ENCODE measurements at regions not wholly inside any gene's neighbourhood (a gene's known extent, or its start where the extent isn't known, plus 50 kb on each side); places are given as distances from the start of the nearest gene placed in this dataset.

- Mint-ChIP-seq H3K27ac (no peak overlapping the region), H3K36me3 (no peaks in the 10 kb centered on the region), H3K9me3 (no peaks in the 10 kb centered on the region), H3K4me1 (no peaks in the 10 kb centered on the region), H3K4me3 (no peak overlapping the region), H3K27me3 (peaks cover 8% of the 10 kb centered on the region)
- DNase-seq: no peak
- CTCF ChIA-PET: interaction anchor here (1.0 kb wide), 1 partner anchor 103 kb away, joined by 4 read pairs; no protein-coding TSS in a partner anchor
Measured at GRCh38 chr3:101172516-101172915, 147.9 kb downstream of the IMPG2 start.

- Mint-ChIP-seq H3K27ac (no peak overlapping the region), H3K36me3 (no peaks in the 10 kb centered on the region), H3K4me1 (no peaks in the 10 kb centered on the region), H3K9me3 (no peaks in the 10 kb centered on the region), H3K27me3 (peaks cover 8% of the 10 kb centered on the region), H3K4me3 (no peak overlapping the region)
- CTCF ChIA-PET: interaction anchor here (1.0 kb wide), 1 partner anchor 102 kb away, joined by 4 read pairs; no protein-coding TSS in a partner anchor
- no peak for DNase-seq
Measured at GRCh38 chr3:101171681-101172191, 148.6 kb downstream of the IMPG2 start.

- no peaks in the 10 kb centered on the region for H3K9me3 Mint-ChIP-seq
- no peak for DNase-seq
- no peak overlapping the region for H3K27ac Mint-ChIP-seq
- H3K27me3 Mint-ChIP-seq: peaks cover 13% of the 10 kb centered on the region
- H3K4me3 Mint-ChIP-seq: no peak overlapping the region
- CTCF ChIA-PET: no interaction called here
- no peaks in the 10 kb centered on the region for H3K36me3 Mint-ChIP-seq
- H3K4me1 Mint-ChIP-seq: no peaks in the 10 kb centered on the region
Measured at GRCh38 chr3:101170806-101171558, 149.4 kb downstream of the IMPG2 start.

- H3K9me3 Mint-ChIP-seq: no peaks in the 10 kb centered on the region
- H3K36me3 Mint-ChIP-seq: no peaks in the 10 kb centered on the region
- peaks cover 14% of the 10 kb centered on the region for H3K27me3 Mint-ChIP-seq
- CTCF ChIA-PET: no interaction called here
- no peak for DNase-seq
- no peak overlapping the region for H3K4me3 Mint-ChIP-seq
- no peaks in the 10 kb centered on the region for H3K4me1 Mint-ChIP-seq
- H3K27ac Mint-ChIP-seq: no peak overlapping the region
Measured at GRCh38 chr3:101170062-101170771, 150.2 kb downstream of the IMPG2 start.

- DNase-seq: no peak
- Mint-ChIP-seq H3K36me3 (no peaks in the 10 kb centered on the region), H3K27me3 (peaks cover 14% of the 10 kb centered on the region), H3K4me1 (no peaks in the 10 kb centered on the region), H3K9me3 (no peaks in the 10 kb centered on the region), H3K27ac (no peak overlapping the region), H3K4me3 (no peak overlapping the region)
- CTCF ChIA-PET: no interaction called here
Measured at GRCh38 chr3:101169516-101169915, 150.9 kb downstream of the IMPG2 start.

GRCh38 chr3:101167376-101167775 lies 153.0 kb downstream of the IMPG2 start:
- CTCF ChIA-PET: no interaction called here
- no peak for DNase-seq
- Mint-ChIP-seq H3K4me3 (no peak overlapping the region), H3K27ac (no peak overlapping the region), H3K9me3 (no peaks in the 10 kb centered on the region), H3K36me3 (no peaks in the 10 kb centered on the region), H3K27me3 (peaks cover 11% of the 10 kb centered on the region), H3K4me1 (no peaks in the 10 kb centered on the region)

- no peaks in the 10 kb centered on the region for H3K9me3 Mint-ChIP-seq
Measured at GRCh38 chr3:101166150-101166549, 154.2 kb downstream of the IMPG2 start.

GRCh38 chr3:101163554-101163953 lies 156.8 kb downstream of the IMPG2 start:
- Mint-ChIP-seq H3K4me1 (no peaks in the 10 kb centered on the region), H3K27ac (no peak overlapping the region), H3K4me3 (no peak overlapping the region), H3K9me3 (no peaks in the 10 kb centered on the region), H3K36me3 (no peaks in the 10 kb centered on the region), H3K27me3 (peaks cover 18% of the 10 kb centered on the region)
- DNase-seq: no peak
- CTCF ChIA-PET: no interaction called here

More at GRCh38 chr3:101166150-101166549, 154.2 kb downstream of the IMPG2 start:
- Mint-ChIP-seq H3K4me3 (no peak overlapping the region), H3K4me1 (no peaks in the 10 kb centered on the region), H3K27me3 (peaks cover 13% of the 10 kb centered on the region), H3K36me3 (no peaks in the 10 kb centered on the region), H3K27ac (no peak overlapping the region)
- CTCF ChIA-PET: no interaction called here
- no peak for DNase-seq

- CTCF ChIA-PET: no interaction called here
- no peaks in the 10 kb centered on the region for H3K9me3 Mint-ChIP-seq
- H3K27ac Mint-ChIP-seq: no peak overlapping the region
- DNase-seq: no peak
- H3K27me3 Mint-ChIP-seq: peaks cover 18% of the 10 kb centered on the region
- no peaks in the 10 kb centered on the region for H3K36me3 Mint-ChIP-seq
- H3K4me1 Mint-ChIP-seq: no peaks in the 10 kb centered on the region
- H3K4me3 Mint-ChIP-seq: no peak overlapping the region
Measured at GRCh38 chr3:101159478-101159877, 160.9 kb downstream of the IMPG2 start.

- no peak overlapping the region for H3K4me3 Mint-ChIP-seq
- no peak overlapping the region for H3K27ac Mint-ChIP-seq
- H3K9me3 Mint-ChIP-seq: no peaks in the 10 kb centered on the region
- H3K4me1 Mint-ChIP-seq: no peaks in the 10 kb centered on the region
- peaks cover 18% of the 10 kb centered on the region for H3K27me3 Mint-ChIP-seq
- CTCF ChIA-PET: no interaction called here
- no peaks in the 10 kb centered on the region for H3K36me3 Mint-ChIP-seq
- DNase-seq: no peak
Measured at GRCh38 chr3:101158374-101158773, 162.0 kb downstream of the IMPG2 start.

GRCh38 chr3:101156787-101157345 lies 163.5 kb downstream of the IMPG2 start:
- peaks cover 18% of the 10 kb centered on the region for H3K27me3 Mint-ChIP-seq
- H3K36me3 Mint-ChIP-seq: no peaks in the 10 kb centered on the region
- H3K4me3 Mint-ChIP-seq: no peak overlapping the region
- H3K27ac Mint-ChIP-seq: no peak overlapping the region
- no peaks in the 10 kb centered on the region for H3K9me3 Mint-ChIP-seq
- CTCF ChIA-PET: no interaction called here
- no peaks in the 10 kb centered on the region for H3K4me1 Mint-ChIP-seq
- DNase-seq: no peak

GRCh38 chr3:101155825-101156224 lies 162.6 kb upstream of the ABI3BP start:
- Mint-ChIP-seq H3K36me3 (no peaks in the 10 kb centered on the region), H3K27ac (no peak overlapping the region), H3K27me3 (peaks cover 16% of the 10 kb centered on the region), H3K9me3 (no peaks in the 10 kb centered on the region), H3K4me3 (no peak overlapping the region), H3K4me1 (no peaks in the 10 kb centered on the region)
- CTCF ChIA-PET: no interaction called here
- no peak for DNase-seq

- Mint-ChIP-seq H3K27me3 (peaks cover 16% of the 10 kb centered on the region), H3K4me1 (no peaks in the 10 kb centered on the region), H3K4me3 (no peak overlapping the region), H3K27ac (no peak overlapping the region), H3K36me3 (no peaks in the 10 kb centered on the region), H3K9me3 (no peaks in the 10 kb centered on the region)
- no peak for DNase-seq
- CTCF ChIA-PET: no interaction called here
Measured at GRCh38 chr3:101154401-101154800, 161.2 kb upstream of the ABI3BP start.

- Mint-ChIP-seq H3K27me3 (peaks cover 16% of the 10 kb centered on the region), H3K9me3 (no peaks in the 10 kb centered on the region)
- CTCF ChIA-PET: no interaction called here
Measured at GRCh38 chr3:101151286-101151913, 158.2 kb upstream of the ABI3BP start.

More at GRCh38 chr3:101151286-101151913, 158.2 kb upstream of the ABI3BP start:
- Mint-ChIP-seq H3K4me3 (no peak overlapping the region), H3K4me1 (no peaks in the 10 kb centered on the region), H3K36me3 (no peaks in the 10 kb centered on the region), H3K27ac (no peak overlapping the region)
- no peak for DNase-seq

Measured in activated naive CD4-positive, alpha-beta T cell treated with anti-CD3 and anti-CD28 coated beads, Interleukin-2, amount 10 ng/mL, durations not matched to agents 7 days and 5 days (primary cell).